ENCODE measurements at regions not wholly inside any gene's neighbourhood (a gene's known extent, or its start where the extent isn't known, plus 50 kb on each side); places are given as distances from the start of the nearest gene placed in this dataset.
"Not testable (repeated sequence)": the region's sequence is repeated elsewhere in the genome, so short reads cannot be mapped to it uniquely, and the experiment has no call there.

- DNase-seq (ENCODE audit: low read depth), result no peak
- Histone ChIP-seq H3K27me3 (ENCODE audit: control insufficient read depth, insufficient read depth, low read length) (no peaks in the 10 kb centered on the region), H3K36me3 (ENCODE audit: control insufficient read depth, insufficient read depth, low read length) (no peaks in the 10 kb centered on the region), H3K4me3 (ENCODE audit: low read depth, low read length) (no peak overlapping the region)
- TF ChIP-seq CTCF (IDR thresholded peaks at IDR 0.05; ENCODE audit: insufficient read depth, low read length, poor library complexity, severe bottlenecking), result peak; percentile 35
These were observed 526.3 kb downstream of the GABRG2 start for GRCh38 chr5:162593881-162594280.

GRCh38 chr5:162603443-162604070 lies 536.0 kb downstream of the GABRG2 start:
- H3K4me3 ChIP-seq (ENCODE audit: low read depth, low read length), result no peak overlapping the region
- DNase-seq (ENCODE audit: low read depth), result no peak
- H3K27me3 ChIP-seq (ENCODE audit: control insufficient read depth, insufficient read depth, low read length), result no peaks in the 10 kb centered on the region
- TF ChIP-seq CTCF (IDR thresholded peaks at IDR 0.05; ENCODE audit: insufficient read depth, low read length, poor library complexity, severe bottlenecking), result no peak
- no peaks in the 10 kb centered on the region for H3K36me3 ChIP-seq (ENCODE audit: control insufficient read depth, insufficient read depth, low read length)

GRCh38 chr5:162607879-162608278 lies 540.3 kb downstream of the GABRG2 start:
- DNase-seq (ENCODE audit: low read depth), result no peak
- TF ChIP-seq CTCF (IDR thresholded peaks at IDR 0.05; ENCODE audit: insufficient read depth, low read length, poor library complexity, severe bottlenecking), result peak; percentile 22
- H3K4me3 ChIP-seq (ENCODE audit: low read depth, low read length), result no peak overlapping the region
- no peaks in the 10 kb centered on the region for H3K36me3 ChIP-seq (ENCODE audit: control insufficient read depth, insufficient read depth, low read length)
- no peaks in the 10 kb centered on the region for H3K27me3 ChIP-seq (ENCODE audit: control insufficient read depth, insufficient read depth, low read length)

GRCh38 chr5:162621726-162622263 lies 554.2 kb downstream of the GABRG2 start:
- not testable (repeated sequence) for H3K4me3 ChIP-seq (ENCODE audit: low read depth, low read length); H3K36me3 ChIP-seq (ENCODE audit: control insufficient read depth, insufficient read depth, low read length); DNase-seq (ENCODE audit: low read depth); H3K27me3 ChIP-seq (ENCODE audit: control insufficient read depth, insufficient read depth, low read length)

GRCh38 chr5:162624110-162624509 lies 556.5 kb downstream of the GABRG2 start:
- no peak for DNase-seq (ENCODE audit: low read depth)
- H3K4me3 ChIP-seq (ENCODE audit: low read depth, low read length), result no peak overlapping the region
- H3K27me3 ChIP-seq (ENCODE audit: control insufficient read depth, insufficient read depth, low read length), result no peaks in the 10 kb centered on the region
- no peaks in the 10 kb centered on the region for H3K36me3 ChIP-seq (ENCODE audit: control insufficient read depth, insufficient read depth, low read length)
- TF ChIP-seq CTCF (IDR thresholded peaks at IDR 0.05; ENCODE audit: insufficient read depth, low read length, poor library complexity, severe bottlenecking), result no peak

GRCh38 chr5:162637481-162637880 lies 569.9 kb downstream of the GABRG2 start:
- Histone ChIP-seq H3K27me3 (ENCODE audit: control insufficient read depth, insufficient read depth, low read length) (no peaks in the 10 kb centered on the region), H3K36me3 (ENCODE audit: control insufficient read depth, insufficient read depth, low read length) (no peaks in the 10 kb centered on the region), H3K4me3 (ENCODE audit: low read depth, low read length) (no peak overlapping the region)
- TF ChIP-seq CTCF (IDR thresholded peaks at IDR 0.05; ENCODE audit: insufficient read depth, low read length, poor library complexity, severe bottlenecking), result no peak
- DNase-seq (ENCODE audit: low read depth), result no peak
